ENCODE measurements at regions not wholly inside any gene's neighbourhood (a gene's known extent, or its start where the extent isn't known, plus 50 kb on each side); places are given as distances from the start of the nearest gene placed in this dataset.

GRCh38 chr11:98616098-98616655, 404.6 kb upstream of the CNTN5 start:
- no peak for TF ChIP-seq CTCF (IDR thresholded peaks at IDR 0.05)
- no peak for TF ChIP-seq POLR2A (IDR thresholded peaks at IDR 0.05)
- TF ChIP-seq POLR2AphosphoS5 (IDR thresholded peaks at IDR 0.05) = no peak

Data from breast epithelium (tissue), 3 donors.